ENCODE measurements at regions not wholly inside any gene's neighbourhood (a gene's known extent, or its start where the extent isn't known, plus 50 kb on each side); places are given as distances from the start of the nearest gene placed in this dataset.

- TF ChIP-seq TCF12 (IDR thresholded peaks at IDR 0.05; ENCODE audit: low read depth) (no peak), TEAD4 (IDR thresholded peaks at IDR 0.05) (no peak), EP300 (IDR thresholded peaks at IDR 0.05; ENCODE audit: borderline replicate concordance) (no peak), EGR1 (IDR thresholded peaks at IDR 0.05) (no peak), YY1 (IDR thresholded peaks at IDR 0.05; ENCODE audit: low read depth) (no peak), USF1 (IDR thresholded peaks at IDR 0.05) (no peak), ZBTB7A (IDR thresholded peaks at IDR 0.05; ENCODE audit: low read depth) (no peak), MAX (IDR thresholded peaks at IDR 0.05) (no peak), CEBPB (IDR thresholded peaks at IDR 0.05) (no peak), NFIC (IDR thresholded peaks at IDR 0.05) (no peak), RAD21 (IDR thresholded peaks at IDR 0.05; ENCODE audit: low read depth) (no peak), CREB1 (IDR thresholded peaks at IDR 0.05; ENCODE audit: low read depth) (no peak), FOXM1 (IDR thresholded peaks at IDR 0.05; ENCODE audit: borderline replicate concordance, low read depth) (no peak), REST (IDR thresholded peaks at IDR 0.05; ENCODE audit: low read depth) (no peak), TAF1 (IDR thresholded peaks at IDR 0.05; ENCODE audit: low read depth) (no peak)
Measured at GRCh38 chr7:52287698-52288097, 747.7 kb upstream of the POM121L12 start.

GRCh38 chr7:52285689-52286088, 749.7 kb upstream of the POM121L12 start:
- TF ChIP-seq EGR1 (IDR thresholded peaks at IDR 0.05) (no peak), YY1 (IDR thresholded peaks at IDR 0.05; ENCODE audit: low read depth) (no peak), REST (IDR thresholded peaks at IDR 0.05; ENCODE audit: low read depth) (no peak), TAF1 (IDR thresholded peaks at IDR 0.05; ENCODE audit: low read depth) (no peak), MAX (IDR thresholded peaks at IDR 0.05) (no peak), CREB1 (IDR thresholded peaks at IDR 0.05; ENCODE audit: low read depth) (no peak), CEBPB (IDR thresholded peaks at IDR 0.05) (no peak), EP300 (IDR thresholded peaks at IDR 0.05; ENCODE audit: borderline replicate concordance) (no peak), USF1 (IDR thresholded peaks at IDR 0.05) (no peak), FOXM1 (IDR thresholded peaks at IDR 0.05; ENCODE audit: borderline replicate concordance, low read depth) (no peak), TEAD4 (IDR thresholded peaks at IDR 0.05) (no peak), RAD21 (IDR thresholded peaks at IDR 0.05; ENCODE audit: low read depth) (no peak), ZBTB7A (IDR thresholded peaks at IDR 0.05; ENCODE audit: low read depth) (no peak), NFIC (IDR thresholded peaks at IDR 0.05) (no peak), TCF12 (IDR thresholded peaks at IDR 0.05; ENCODE audit: low read depth) (no peak)

- TF ChIP-seq CREB1 (IDR thresholded peaks at IDR 0.05; ENCODE audit: low read depth), result no peak
- no peak for TF ChIP-seq TEAD4 (IDR thresholded peaks at IDR 0.05)
- no peak for TF ChIP-seq ZBTB7A (IDR thresholded peaks at IDR 0.05; ENCODE audit: low read depth)
- TF ChIP-seq EP300 (IDR thresholded peaks at IDR 0.05; ENCODE audit: borderline replicate concordance), result no peak
- TF ChIP-seq EGR1 (IDR thresholded peaks at IDR 0.05), result no peak
- no peak for TF ChIP-seq TCF12 (IDR thresholded peaks at IDR 0.05; ENCODE audit: low read depth)
- TF ChIP-seq TAF1 (IDR thresholded peaks at IDR 0.05; ENCODE audit: low read depth), result no peak
- no peak for TF ChIP-seq FOXM1 (IDR thresholded peaks at IDR 0.05; ENCODE audit: borderline replicate concordance, low read depth)
- TF ChIP-seq MAX (IDR thresholded peaks at IDR 0.05), result no peak
- no peak for TF ChIP-seq REST (IDR thresholded peaks at IDR 0.05; ENCODE audit: low read depth)
- no peak for TF ChIP-seq CEBPB (IDR thresholded peaks at IDR 0.05)
- TF ChIP-seq YY1 (IDR thresholded peaks at IDR 0.05; ENCODE audit: low read depth), result no peak
Measured at GRCh38 chr7:52283335-52283734, 752.1 kb upstream of the POM121L12 start.

Data from Ishikawa (cell line).